GM21390 (cell line): ENCODE measurements at regions not wholly inside any gene's neighbourhood (a gene's known extent, or its start where the extent isn't known, plus 50 kb on each side); places are given as distances from the start of the nearest gene placed in this dataset.
"Not testable (repeated sequence)": the region's sequence is repeated elsewhere in the genome, so short reads cannot be mapped to it uniquely, and the experiment has no call there.

ENCODE experiments used
- ATAC-seq: cut with Tn5 transposase; IDR thresholded peaks from one replicate; pipeline ENCODE4 v1.9.1; 2021; ENCODE audit not compliant: unreplicated experiment

DNA sequence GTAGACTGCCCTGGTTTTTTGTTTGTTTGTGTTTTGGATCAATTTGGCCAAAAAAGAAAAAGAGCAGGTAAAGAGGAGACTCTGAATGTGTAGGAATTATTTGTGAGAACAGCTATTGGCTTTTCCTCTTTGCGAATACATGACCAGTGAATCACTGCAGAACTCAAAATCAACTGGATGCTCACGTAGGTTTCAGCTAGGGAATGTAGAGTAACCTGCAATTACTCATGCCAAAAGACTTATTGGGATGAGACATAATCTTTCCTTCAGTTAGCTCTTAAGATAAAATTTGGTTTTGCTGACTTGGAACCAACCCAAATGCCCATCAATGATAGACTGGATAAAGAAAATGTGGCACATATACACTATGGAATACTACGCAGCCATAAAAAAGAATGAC is 348.0 kb downstream of the NPR3 start:
- ATAC-seq: no peak

DNA sequence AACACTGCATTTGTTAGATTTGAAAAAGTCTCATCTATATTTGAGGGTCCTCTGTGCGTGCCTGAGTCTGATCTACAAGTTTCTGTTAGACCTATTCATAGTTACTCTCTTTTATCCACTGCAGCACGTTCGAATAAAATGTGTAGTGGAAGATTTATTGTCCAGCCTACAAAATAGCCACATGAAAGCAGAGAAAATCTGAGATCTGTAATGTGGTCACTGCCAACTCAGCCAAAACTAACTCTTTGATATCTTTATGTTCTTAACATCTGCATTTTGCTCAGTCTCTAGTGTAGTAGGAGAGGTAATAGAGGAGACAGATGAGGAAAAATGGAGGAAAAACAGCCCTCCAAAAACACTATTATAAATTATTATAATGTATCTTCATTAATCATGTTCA is 354.0 kb downstream of the NPR3 start:
- no peak for ATAC-seq

DNA sequence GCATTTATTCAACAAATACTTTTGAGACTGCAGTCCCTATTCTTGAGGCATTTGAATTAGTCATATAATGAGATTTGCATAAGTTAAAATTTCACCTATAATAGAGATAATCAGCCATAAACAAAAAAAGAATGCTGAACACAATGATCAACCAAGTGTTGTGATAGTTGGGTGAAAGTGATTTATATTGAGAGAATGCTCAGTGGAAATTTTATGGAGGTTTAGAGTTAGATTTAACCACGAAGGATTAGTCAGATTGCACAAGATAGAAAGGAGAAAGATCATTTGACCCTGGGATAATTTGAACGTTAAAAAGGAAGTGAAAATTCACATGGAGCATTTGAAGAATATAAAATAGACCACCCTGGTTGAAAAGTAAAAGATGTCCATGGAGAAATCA is 356.2 kb downstream of the NPR3 start:
- no peak for ATAC-seq

DNA sequence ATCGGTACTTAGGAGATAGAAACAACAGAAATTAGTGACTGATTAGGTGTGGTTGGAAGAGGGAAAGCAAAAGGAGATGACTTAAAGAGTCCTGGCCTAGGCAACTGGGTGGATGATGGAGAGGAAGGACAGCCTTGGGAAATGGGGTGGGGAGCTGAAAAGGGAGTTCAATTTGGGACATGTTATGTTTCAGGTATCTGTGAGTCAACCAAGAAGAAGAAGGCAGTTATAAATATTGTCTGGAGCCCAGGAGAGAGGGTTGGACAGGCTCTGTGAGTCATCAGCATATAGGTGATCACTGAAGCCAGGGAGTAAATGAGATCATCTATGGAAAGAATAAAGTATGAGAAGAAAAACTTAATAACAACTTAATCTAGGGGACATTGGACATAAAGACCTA is 357.7 kb downstream of the NPR3 start:
- no peak for ATAC-seq

DNA sequence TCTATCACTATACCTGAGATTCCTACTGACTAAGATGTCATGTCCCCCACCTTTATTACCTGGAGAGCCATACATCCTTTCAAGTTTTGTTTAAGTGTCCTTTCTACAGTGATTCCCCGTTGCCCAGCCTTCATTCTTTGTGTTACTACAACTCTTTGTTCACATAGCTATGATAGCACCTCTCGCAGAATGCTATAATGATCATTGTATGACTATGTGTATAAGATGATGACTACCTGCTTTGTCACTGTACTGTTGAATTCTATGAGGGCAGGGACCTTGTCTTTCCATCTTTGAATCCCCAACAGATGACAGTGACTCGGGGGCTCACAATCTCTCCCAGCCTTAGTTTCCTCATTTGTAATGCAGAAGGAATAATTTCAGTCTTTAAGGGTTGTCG is 361.2 kb downstream of the NPR3 start:
- ATAC-seq: no peak

DNA sequence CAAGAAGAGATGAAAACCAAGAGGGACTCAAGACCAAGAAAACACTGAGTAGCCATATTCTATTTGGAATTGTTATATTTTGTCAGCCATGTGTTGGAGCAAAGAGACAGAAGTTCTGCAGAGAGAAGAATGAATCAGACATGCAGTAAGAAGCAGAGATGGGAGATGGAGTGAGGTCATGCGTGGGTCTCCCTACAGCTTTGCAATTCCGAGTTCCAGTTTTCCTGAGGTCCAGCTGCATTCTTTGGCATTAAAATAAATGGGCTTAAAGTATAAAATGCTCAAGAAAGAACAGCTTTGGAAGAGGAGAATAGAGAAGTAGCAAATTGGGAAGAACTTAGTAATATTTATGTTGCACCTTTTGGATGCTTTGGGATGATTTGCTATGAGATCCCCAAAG is 361.6 kb downstream of the NPR3 start:
- no peak for ATAC-seq

DNA sequence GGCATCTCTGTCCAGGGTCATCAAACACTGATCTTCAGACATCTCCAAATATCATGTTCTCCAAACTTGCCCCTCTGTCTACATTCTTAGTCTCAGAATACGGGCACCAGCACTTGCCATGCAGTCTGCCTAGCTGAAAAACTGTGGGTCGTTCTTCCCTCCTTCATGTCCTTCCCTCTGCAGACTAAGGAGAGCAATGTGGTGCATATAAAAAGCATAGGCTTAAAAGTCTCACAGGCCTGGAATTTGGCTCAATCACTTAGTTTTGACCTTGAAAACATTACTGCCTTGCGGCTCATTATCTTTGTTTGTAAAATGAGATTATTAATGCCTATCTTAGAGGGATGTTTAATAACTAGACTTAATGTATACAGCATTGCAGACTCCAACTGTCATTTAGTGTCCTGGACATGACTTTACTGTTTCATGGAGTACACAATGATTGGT is 362.8 kb downstream of the NPR3 start:
- no peak for ATAC-seq

DNA sequence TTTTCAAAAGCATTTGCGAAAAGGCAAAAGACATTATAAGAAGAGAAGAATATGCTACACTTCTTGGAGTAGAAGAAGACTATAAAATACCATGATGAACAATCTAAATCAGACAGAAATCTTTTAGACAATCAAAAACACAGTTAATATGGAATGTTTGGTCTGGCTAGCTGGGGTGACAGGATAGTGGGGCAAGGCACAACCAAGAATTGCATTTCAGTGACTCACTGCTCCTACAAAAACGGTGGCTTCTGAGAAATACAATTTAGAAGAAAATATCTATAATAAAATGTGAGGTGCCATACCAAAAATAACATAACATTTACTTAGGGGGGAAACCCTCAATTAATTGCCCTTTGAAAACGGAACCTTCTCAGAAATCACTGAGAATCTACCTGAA is 363.4 kb downstream of the NPR3 start:
- ATAC-seq: no peak

DNA sequence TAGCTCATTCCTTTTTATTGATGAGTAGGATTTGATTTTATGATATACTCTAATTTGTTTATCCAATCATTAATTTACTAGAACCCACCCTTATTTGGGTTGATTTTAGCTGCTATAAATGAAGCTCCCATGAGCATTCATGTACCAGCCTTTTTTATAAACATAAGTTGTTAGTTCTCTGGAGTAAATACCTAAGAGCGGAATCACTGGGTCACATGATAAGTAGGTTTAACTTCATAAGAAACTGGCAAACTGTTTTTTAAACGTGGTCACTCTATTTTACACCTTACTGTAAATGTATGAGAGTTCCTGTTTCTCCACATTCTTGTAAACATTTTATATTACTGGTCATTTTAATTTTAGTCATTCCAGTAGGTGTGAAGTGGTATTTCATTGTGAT is 364.6 kb downstream of the NPR3 start:
- no peak for ATAC-seq

DNA sequence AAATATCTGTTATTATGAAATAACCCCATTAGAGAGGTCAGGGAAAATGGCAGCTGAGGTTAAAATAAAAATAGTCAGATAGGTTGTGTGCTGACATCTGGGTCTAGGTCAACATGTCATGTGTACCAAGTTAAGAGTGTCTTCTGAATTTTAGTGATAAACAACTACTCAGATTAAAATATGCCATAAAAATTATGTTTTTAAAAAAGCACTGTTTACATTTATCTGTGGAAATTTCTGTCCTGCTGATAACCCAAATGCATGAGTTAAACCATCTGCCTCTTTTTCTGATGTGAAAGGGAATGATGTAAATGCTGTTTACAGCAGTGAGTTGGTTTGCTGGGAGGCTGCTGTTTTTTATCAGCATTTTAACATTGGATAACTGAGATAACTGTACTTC is 361.2 kb upstream of the TARS1 start:
- ATAC-seq: no peak

DNA sequence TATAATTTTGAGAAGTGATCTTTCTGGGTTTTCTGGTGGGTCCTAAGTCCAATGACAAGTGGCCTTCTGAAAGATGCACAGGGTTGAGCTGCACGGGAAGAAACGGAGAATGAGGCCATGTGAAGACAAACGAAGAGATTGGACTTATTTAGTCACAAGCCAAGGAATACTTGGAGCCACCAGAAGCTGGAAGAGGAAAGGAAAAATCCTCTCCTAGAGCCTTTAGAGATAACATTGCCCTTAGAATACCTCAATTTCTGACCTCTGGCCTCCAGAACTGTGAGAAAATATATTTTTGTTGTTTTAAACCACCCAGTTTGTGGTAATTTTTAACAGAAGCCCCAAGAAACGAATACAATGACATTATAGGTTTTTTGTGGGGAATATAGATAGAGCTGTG is 360.5 kb upstream of the TARS1 start:
- ATAC-seq: no peak

DNA sequence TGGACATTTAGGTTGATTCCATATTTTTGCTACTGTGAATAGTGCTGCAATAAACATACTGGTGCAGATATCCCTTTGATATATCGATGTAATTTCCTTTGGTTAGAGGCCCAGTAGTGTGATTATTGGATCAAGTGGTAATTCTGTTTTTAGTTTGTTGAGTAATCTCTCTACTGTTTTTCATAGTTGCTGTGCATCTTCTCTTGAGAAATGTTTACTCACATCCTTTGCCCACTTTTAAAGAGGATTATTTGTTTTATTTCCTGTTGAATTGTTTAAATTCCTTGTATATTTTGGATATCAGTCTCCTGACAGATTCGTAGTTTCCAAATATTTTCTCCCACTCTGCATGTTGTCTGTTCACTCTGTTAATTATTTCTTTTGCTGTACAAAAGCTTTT is 352.6 kb upstream of the TARS1 start:
- ATAC-seq: no peak

DNA sequence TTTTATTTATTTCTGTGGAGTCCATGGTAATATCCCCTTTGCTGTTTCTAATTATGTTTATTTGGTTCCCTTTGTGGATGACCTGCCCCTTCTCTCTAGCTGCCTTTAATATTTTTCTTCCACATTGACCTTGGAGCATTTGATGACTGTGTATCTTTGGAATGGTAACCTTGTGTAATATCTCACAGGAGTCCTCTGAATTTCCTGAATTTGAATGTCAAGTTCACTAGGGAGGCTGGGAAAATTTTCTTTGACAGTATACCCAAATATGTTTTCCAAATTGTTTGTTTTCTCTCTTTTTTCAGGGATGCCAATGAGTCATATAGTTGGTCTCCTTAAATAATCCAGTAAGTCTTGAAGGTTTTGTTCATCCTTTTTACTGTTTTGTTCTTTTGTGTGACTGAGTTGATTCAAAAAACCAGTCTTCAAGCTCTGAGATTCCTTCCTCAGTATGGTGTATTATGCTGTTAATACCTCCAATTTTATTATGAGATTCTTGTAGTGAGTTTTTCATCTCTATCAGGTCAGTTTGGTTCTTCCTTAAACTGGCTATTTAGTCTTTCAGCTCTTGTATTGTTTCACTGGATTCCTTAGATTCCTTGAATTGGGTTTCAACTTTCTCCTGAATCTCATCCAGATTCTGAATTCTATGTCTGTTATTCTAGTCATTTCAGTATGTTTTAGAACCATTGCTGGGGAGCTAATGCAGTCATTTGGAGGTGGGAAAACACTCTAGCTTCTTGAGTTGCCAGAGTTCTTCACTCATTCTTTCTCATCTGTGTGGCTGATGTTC is 349.0 kb upstream of the TARS1 start:
- no peak for ATAC-seq

DNA sequence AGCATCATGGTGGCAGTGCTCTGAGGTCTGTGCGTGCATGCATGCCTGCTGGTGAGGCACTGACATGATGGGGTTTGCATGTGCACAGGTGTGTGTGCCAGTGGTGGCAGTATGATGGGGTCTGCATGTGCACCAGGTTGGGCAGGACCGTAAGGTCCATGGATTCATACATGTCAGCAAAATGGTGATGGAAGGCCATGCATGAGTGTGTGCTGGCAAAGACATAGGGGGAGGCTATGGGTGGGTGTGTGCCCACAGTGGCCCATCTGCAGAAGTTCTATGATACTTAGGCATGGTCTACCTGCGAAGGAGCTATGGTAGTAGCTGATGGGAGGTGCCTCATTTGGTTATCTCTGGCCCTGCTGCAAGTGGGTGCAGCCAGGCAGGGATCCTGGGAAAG is 348.0 kb upstream of the TARS1 start:
- no peak for ATAC-seq

DNA sequence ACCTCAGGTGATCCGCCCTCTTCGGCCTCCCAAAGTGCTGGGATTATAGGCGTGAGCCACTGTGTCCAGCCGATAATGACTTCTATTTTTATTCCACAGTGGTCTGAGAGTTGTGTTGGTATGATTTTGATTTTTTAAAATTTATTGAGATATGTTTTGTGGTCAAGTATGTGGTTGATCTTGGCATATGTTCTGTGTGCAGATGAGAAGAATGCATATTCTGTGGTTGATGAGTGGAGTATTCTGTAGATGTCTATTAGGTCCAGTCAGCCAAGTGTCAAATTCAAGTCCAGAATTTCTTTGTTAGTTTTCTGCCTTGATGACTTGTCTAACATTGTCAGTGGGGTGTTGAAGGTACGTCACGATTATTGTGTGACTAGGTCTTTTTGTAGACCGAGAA is 338.2 kb upstream of the TARS1 start:
- no peak for ATAC-seq

DNA sequence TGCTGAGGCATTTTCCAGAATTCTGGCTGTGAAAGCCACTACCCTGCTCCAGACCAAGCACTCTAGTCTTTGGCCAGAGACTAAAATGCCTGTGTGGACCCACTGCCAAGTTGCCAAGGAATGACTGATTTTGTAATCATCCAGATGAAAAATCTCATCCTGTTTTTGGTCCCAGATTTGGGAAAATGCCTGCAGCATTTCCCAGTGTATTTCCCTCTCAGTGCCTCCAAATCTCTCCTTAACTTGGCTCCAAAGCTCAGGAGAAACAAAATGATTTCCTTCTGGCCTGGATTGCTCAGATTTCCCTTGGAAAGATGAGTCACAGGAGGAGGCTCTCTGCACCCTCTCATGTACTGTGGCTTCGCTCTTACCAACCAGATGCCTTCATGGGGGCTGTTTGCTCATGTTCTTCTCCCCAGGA is 335.2 kb upstream of the TARS1 start:
- no peak for ATAC-seq

DNA sequence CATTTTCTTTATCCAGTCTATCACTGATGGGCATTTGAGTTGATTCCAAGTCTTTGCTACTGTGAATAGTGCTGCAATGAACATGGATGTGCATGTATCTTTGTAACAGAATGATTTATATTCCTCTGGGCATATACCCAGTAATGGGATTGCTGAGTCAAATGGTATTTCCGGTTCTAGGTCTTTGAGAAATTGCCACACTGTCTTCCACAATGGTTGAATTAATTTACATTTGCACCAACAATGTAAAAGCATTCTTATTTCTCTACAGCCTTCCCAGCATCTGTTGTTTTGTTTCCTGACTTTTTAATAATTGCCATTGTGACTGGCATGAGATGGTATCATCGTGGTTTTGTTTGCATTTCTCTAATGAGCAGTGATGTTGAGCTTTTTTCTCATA is 330.3 kb upstream of the TARS1 start:
- ATAC-seq: not testable (repeated sequence)

DNA sequence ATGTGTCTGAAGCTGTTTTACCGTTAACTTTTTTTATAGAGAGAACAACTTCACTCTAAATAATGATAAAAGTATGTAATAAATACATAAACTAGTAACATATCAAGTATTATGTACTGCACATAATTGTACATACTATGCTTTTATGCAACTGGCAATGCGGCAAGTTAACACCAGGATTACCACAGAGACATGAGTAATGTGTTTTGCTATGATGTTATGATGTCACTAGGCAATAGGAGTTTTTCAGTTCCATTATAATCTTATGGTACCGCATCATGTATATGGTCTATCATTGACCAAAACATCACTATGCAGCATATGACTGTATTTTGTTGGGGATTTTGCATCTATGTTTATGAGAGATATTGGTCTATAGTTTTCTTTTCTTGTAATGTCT is 326.4 kb upstream of the TARS1 start:
- no peak for ATAC-seq

DNA sequence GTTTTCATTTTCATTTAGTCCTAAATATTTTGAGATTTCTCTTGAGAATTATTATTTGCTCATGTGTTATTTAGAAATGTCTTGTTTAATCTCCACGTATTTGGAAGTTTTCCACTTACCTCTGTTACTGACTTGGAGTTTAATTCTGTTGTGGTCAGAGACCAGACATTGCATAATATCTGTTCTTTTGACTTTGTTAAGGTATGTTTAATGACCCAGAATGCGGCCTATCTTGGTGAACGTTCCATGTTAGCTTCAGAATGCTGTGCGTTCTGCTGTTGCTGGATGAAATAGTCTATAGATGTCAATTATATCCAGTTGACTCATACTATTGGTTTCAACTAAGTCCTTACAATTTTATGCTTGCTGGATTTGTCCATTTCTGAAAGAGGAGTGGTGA is 325.3 kb upstream of the TARS1 start:
- no peak for ATAC-seq

DNA sequence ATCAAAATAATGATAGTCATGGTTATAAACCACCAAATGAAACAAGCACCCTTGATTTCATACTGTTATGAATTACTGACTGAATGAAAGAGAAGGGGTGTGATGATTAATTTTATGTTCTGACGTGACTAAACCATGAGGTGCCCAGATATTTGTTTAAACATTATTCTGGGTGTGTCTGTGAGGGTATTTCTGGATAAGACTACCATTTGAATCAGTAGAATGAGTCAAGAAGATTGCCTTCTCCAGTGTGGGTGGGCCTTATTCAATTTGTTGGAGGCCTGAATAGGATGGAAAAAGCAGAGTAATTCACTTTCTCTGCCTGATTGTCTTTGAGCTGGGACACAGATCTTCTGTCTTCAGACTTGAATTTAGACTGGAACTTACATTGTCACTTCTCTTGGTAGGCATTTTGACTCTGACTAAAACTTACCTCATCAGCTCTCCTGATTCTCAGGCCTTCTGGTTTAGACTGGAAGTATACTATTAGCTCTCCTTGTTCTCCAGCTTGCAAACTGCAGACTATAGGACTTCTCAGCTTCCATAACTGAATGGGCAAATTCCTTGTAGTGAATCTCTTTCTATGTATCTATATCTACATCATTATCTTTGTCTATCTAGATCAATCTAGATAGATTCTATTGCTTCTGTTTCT is 321.9 kb upstream of the TARS1 start:
- no peak for ATAC-seq

DNA sequence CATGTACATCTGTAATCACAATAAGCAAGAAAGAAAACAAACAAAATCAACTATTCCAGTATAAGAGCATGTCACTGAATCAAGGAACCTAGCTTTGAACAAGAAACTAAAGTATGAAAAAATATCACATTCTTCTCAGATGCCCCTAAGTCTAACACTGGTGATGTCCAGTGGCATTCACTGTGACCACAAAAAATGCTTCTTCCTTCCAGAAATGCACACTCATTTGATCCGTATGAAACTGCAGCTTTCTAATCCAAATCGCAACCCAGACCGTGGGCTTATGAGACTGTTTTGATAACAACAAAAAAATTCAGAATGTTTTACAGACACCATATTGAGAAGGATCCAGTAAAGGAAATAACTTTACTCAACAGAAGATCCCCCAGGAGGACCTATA is 320.1 kb upstream of the TARS1 start:
- no peak for ATAC-seq

DNA sequence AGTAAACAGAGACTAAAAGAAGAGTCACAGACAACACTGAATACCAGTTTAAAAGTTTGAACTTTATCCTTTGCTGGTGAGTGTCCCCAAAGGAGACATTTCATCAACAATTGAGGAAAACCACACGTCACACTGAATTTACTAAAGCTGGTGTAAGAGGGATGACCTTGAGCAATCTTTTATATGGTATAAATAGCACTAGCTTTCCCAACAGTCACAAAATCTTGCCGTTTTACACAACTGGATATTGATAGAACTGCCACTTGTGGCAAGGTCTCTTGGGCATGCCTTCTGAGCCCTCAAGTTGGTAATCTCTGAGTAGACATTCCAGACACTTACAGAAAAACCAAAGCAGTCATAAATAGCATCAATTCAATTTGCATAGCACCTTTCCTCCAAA is 311.5 kb upstream of the TARS1 start:
- no peak for ATAC-seq

DNA sequence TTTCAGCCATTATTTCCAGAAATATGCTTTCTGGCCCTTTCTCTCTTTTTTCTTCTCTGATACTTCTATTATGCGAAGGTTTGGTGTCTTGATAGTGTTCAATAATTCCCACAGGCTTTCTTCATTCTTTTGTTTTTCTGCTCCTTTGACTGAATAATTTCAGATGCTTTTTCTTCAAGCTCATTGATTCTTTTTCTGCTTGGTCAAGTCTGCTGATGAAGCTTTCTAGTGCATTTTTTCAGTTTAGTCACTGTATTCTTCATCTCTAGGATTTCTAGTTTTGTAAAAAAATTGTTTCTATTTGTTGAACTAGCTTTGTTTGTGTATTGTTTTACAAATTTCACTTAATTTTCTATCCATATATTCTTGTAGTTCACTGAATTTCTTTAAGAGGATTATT is 304.0 kb upstream of the TARS1 start:
- ATAC-seq: no peak
